T47D (cell line): ENCODE measurements at regions not wholly inside any gene's neighbourhood (a gene's known extent, or its start where the extent isn't known, plus 50 kb on each side); places are given as distances from the start of the nearest gene placed in this dataset.

Experiments used
- DNase-seq, 2 experiments: peaks; one replicate each; pipeline versions ENCODE4 v3.0.0 to v3.0.0-alpha.2; 2011 to 2012; ENCODE audit warnings: low read depth in 1 of 2, low spot score in 1 of 2
- JUND ChIP-seq: IDR thresholded peaks from 2 replicates; pipeline ENCODE4 v1.6.1; 2012; ENCODE audit warnings: low read depth
- in situ Hi-C: cut with HindIII; loops from 2 replicates; pipeline ENCODE4 v1.10.0; 2016; ENCODE audit warnings: low sequenced_read_pairs, low pct_unique_long_range_greater_than_20kb

GRCh38 chr5:110031402-110032140, 341.8 kb downstream of the MAN2A1 start:
- in situ Hi-C loops: no loop called here
- peak in 1 of 2 experiments; percentile 51 for DNase-seq
- TF ChIP-seq JUND: no peak

- DNase-seq: no peak
- in situ Hi-C loops: no loop called here
Observed at GRCh38 chr5:110032376-110032775, 342.6 kb downstream of the MAN2A1 start.

GRCh38 chr5:110034056-110034600, 344.4 kb downstream of the MAN2A1 start:
- no peak for DNase-seq

More at GRCh38 chr5:110032376-110032775, 342.6 kb downstream of the MAN2A1 start:
- TF ChIP-seq JUND: no peak

GRCh38 chr5:110038297-110038997, 348.7 kb downstream of the MAN2A1 start:
- in situ Hi-C loops: no loop called here
- no peak for TF ChIP-seq JUND
- no peak for DNase-seq

More at GRCh38 chr5:110034056-110034600, 344.4 kb downstream of the MAN2A1 start:
- TF ChIP-seq JUND: no peak
- in situ Hi-C loops: no loop called here

- no peak for TF ChIP-seq JUND
- no peak for DNase-seq
- in situ Hi-C loops: no loop called here
Observed at GRCh38 chr5:110040178-110040577, 350.5 kb downstream of the MAN2A1 start.

- no peak for DNase-seq
- in situ Hi-C loops: no loop called here
- TF ChIP-seq JUND: no peak
Observed at GRCh38 chr5:110043025-110043424, 353.3 kb downstream of the MAN2A1 start.

GRCh38 chr5:110045158-110045557, 355.4 kb downstream of the MAN2A1 start:
- in situ Hi-C loops: no loop called here
- peak; percentile 4 to 33 for DNase-seq
- TF ChIP-seq JUND: no peak

- no peak for TF ChIP-seq JUND
- DNase-seq: no peak
- in situ Hi-C loops: no loop called here
Observed at GRCh38 chr5:110048491-110048890, 358.8 kb downstream of the MAN2A1 start.

GRCh38 chr5:110049816-110050215, 360.1 kb downstream of the MAN2A1 start:
- TF ChIP-seq JUND: no peak
- no peak for DNase-seq
- in situ Hi-C loops: no loop called here

- in situ Hi-C loops: no loop called here
- no peak for DNase-seq
- no peak for TF ChIP-seq JUND
Observed at GRCh38 chr5:110050640-110051345, 361.1 kb downstream of the MAN2A1 start.

GRCh38 chr5:110053205-110053604, 363.5 kb downstream of the MAN2A1 start:
- TF ChIP-seq JUND: no peak
- DNase-seq: no peak

GRCh38 chr5:110053824-110054223, 364.1 kb downstream of the MAN2A1 start:
- TF ChIP-seq JUND: no peak
- no peak for DNase-seq
- in situ Hi-C loops: no loop called here

More at GRCh38 chr5:110053205-110053604, 363.5 kb downstream of the MAN2A1 start:
- in situ Hi-C loops: no loop called here
